ENCODE measurements at regions not wholly inside any gene's neighbourhood (a gene's known extent, or its start where the extent isn't known, plus 50 kb on each side); places are given as distances from the start of the nearest gene placed in this dataset.

DNA sequence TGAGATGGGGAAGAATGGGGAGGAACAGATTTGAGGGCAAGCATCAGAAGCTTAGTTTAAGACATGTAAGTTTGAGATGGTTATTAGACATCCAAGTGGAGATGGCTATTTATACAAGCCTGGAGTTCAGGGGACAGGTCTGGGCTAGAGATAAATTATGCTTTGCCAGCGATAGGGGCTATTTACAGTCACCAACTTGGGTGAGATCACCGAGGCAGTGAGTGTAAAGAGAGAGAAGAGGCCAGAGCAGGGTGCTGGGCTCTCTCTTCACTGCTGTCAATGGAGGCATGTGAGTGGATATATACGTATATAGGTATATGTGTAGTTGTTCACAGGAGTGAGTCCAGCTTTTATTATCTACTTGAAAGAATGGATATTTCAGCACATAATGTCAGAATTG is 81.0 kb downstream of the QPCT start:
- Histone ChIP-seq H3K9ac (ENCODE audit: low read depth, low read length) (no peak overlapping the region), H3K4me1 (ENCODE audit: insufficient read depth, low read length) (no peaks in the 10 kb centered on the region), H3K9me3 (ENCODE audit: control insufficient read depth, insufficient read depth, low read length) (no peaks in the 10 kb centered on the region), H3K36me3 (ENCODE audit: insufficient read depth, low read length) (no peaks in the 10 kb centered on the region)

DNA sequence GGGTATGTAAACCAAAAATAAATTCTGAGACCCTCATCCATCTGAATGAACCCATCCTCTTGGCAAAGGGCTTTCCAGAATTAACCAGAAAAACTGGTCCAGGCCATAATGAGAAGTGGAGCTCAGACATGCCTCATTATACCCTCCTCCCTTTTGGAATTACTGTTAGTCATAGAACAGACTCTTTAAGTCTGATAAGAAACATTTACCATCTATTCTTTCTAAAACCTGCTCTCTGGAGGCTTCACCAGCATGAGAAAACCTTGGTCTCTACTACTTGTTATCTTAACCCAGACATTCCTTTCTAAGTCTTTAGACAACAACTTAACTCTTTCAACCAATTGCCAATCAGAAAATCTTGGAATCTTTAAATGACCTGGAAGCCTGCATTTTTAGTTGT is 82.8 kb downstream of the QPCT start:
- H3K36me3 ChIP-seq (ENCODE audit: insufficient read depth, low read length), result no peaks in the 10 kb centered on the region
- no peak overlapping the region for H3K9ac ChIP-seq (ENCODE audit: low read depth, low read length)
- no peaks in the 10 kb centered on the region for H3K4me1 ChIP-seq (ENCODE audit: insufficient read depth, low read length)
- no peaks in the 10 kb centered on the region for H3K9me3 ChIP-seq (ENCODE audit: control insufficient read depth, insufficient read depth, low read length)

DNA sequence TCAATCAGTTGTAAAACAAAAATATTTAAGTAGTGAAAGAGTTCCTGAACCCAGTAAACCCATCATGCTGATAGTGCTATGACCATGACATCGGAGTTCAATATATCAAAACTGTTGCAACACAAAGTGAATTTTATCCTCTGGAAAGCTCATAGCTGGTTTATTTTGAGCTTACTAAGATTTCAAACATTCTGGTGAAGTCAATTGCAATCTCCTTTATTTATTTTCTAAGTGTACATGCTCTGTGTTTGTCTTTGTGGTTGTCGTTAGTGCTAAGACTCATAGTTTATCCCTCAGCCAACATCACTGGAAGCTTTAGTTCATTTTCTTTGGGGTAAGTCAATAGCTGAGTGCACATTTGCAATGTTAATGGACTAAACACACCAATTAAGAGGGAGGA is 91.9 kb downstream of the QPCT start:
- no peaks in the 10 kb centered on the region for H3K4me1 ChIP-seq (ENCODE audit: insufficient read depth, low read length)
- no peak overlapping the region for H3K9ac ChIP-seq (ENCODE audit: low read depth, low read length)
- H3K9me3 ChIP-seq (ENCODE audit: control insufficient read depth, insufficient read depth, low read length), result peaks cover 5% of the 10 kb centered on the region; the same call in 1 of the 2 replicates
- H3K36me3 ChIP-seq (ENCODE audit: insufficient read depth, low read length), result no peaks in the 10 kb centered on the region

DNA sequence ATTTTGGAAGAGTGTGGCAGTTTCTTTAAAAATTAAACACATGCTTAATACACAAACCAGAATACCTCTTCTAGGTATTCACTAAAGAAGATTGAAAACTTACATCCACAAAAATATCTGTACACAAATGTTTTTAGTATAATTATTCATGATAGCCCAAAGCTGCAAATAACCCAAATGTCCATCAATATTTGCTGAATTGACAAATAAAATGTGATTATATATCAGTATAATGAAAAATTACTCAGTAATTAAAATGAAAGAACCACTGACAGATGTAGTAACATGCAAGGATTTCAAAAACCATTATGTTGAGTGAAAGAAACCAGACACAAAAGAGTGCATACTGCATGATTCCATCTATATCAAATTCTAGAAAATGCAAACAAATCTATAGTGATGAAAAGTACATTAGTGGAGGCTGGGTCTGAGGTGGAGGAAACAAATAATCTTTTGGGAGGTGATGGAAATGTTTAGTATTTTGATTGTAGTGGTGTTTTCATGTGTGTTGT is 94.8 kb downstream of the QPCT start:
- no peak overlapping the region for H3K9ac ChIP-seq (ENCODE audit: low read depth, low read length)
- H3K9me3 ChIP-seq (ENCODE audit: control insufficient read depth, insufficient read depth, low read length), result peaks cover 5% of the 10 kb centered on the region
- no peaks in the 10 kb centered on the region for H3K36me3 ChIP-seq (ENCODE audit: insufficient read depth, low read length)
- H3K4me1 ChIP-seq (ENCODE audit: insufficient read depth, low read length), result no peaks in the 10 kb centered on the region

DNA sequence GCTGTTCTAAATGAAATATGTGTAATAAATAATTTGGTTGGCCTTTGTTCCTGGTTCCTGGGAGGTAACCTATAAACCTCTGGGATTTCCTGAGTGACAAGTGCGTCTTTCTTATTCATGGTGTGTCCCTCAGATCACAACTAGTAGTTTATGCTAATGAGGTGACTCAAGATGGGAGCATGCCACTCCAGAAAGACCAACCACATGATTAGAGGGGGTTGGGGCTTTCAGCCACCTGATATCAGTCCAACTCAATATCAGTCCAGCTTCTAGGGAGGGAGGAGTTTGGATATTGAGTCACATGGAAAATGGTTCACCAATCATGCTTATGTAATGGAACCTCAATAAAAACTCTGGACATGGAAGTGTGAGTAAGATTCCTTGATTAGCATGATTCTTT is 96.6 kb downstream of the QPCT start:
- Histone ChIP-seq H3K4me1 (ENCODE audit: insufficient read depth, low read length) (no peaks in the 10 kb centered on the region), H3K9me3 (ENCODE audit: control insufficient read depth, insufficient read depth, low read length) (peaks cover 5% of the 10 kb centered on the region), H3K9ac (ENCODE audit: low read depth, low read length) (no peak overlapping the region), H3K36me3 (ENCODE audit: insufficient read depth, low read length) (no peaks in the 10 kb centered on the region)

DNA sequence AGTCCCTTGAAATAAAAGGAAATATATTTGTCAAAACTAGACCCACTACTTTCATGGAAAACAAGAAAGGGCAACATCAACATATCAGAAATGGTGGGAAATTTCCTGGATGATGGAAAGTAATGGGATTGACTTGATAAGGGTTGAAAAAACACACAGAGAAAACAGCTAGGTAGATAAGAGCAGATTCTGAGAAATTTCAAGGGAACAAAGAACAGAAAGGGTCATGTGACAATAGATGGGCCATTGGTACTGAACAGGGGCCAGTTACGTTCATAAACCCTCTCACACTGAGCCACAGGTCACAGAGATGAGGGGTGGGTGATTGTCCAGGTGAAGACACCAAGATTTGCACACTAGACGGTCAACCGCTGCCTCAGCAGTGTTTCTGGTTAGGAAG is 98.7 kb downstream of the QPCT start:
- Histone ChIP-seq H3K9ac (ENCODE audit: low read depth, low read length) (no peak overlapping the region), H3K9me3 (ENCODE audit: control insufficient read depth, insufficient read depth, low read length) (peaks cover 5% of the 10 kb centered on the region), H3K36me3 (ENCODE audit: insufficient read depth, low read length) (no peaks in the 10 kb centered on the region), H3K4me1 (ENCODE audit: insufficient read depth, low read length) (no peaks in the 10 kb centered on the region)

DNA sequence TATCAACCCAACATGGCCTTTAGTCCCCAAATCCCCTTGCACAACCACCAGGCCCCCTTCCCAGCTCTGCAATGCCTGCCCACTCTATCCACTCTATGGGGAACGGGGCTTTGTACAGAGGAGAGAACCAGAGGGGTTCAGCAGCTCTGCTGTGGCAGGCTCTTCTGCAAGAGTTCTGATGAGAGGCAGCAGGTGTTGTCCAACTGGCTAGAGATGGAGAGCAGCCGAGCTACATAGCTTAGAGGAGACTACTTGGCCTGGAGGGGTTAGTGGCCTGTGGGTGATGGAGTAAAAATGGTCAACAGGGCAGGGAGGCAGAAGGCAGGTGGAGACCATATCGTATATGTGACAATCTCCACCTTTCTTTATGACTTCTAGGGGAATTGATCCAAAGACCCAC is 103.0 kb downstream of the QPCT start:
- H3K9ac ChIP-seq (ENCODE audit: low read depth, low read length), result no peak overlapping the region

DNA sequence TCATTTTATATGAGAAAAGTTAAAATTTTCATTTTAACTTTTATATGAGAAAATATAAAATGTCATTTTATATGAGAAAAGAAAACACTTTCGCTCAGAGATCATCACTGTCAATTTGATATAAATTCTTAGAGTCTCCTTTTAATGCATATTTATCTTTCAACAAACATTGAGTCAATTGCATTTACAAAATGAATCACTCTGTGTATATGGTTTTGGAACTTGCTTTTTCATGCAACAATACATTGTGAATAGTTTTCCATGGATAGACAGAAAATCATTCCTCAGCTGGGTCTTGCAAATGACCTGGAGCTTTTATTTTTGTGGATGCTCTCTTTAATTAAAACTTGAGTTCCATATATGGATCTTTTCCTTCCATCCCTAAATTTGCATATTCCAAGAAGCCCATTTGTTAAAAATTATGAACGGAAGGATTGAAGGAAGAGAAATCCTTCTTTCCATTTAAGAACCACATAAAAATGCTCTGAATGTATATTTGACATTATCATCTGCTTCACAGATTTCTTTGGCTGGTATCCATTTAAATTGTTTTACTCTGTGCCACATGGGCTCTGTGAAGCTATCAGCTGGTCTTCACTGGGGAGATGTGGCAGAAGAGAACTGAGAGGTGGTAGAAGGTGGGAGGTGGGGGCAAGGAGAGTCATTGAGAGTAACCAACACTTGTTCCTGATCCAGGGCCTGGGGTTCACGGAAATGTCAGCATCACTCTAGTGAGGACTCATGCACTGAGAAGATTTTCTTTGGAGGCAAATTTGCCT is 104.1 kb downstream of the QPCT start:
- Histone ChIP-seq H3K4me1 (ENCODE audit: insufficient read depth, low read length) (no peaks in the 10 kb centered on the region), H3K9me3 (ENCODE audit: control insufficient read depth, insufficient read depth, low read length) (no peaks in the 10 kb centered on the region), H3K9ac (ENCODE audit: low read depth, low read length) (no peak overlapping the region), H3K36me3 (ENCODE audit: insufficient read depth, low read length) (no peaks in the 10 kb centered on the region)

More for the DNA sequence above, 103.0 kb downstream of the QPCT start:
- no peaks in the 10 kb centered on the region for H3K4me1 ChIP-seq (ENCODE audit: insufficient read depth, low read length)
- no peaks in the 10 kb centered on the region for H3K36me3 ChIP-seq (ENCODE audit: insufficient read depth, low read length)
- no peaks in the 10 kb centered on the region for H3K9me3 ChIP-seq (ENCODE audit: control insufficient read depth, insufficient read depth, low read length)

DNA sequence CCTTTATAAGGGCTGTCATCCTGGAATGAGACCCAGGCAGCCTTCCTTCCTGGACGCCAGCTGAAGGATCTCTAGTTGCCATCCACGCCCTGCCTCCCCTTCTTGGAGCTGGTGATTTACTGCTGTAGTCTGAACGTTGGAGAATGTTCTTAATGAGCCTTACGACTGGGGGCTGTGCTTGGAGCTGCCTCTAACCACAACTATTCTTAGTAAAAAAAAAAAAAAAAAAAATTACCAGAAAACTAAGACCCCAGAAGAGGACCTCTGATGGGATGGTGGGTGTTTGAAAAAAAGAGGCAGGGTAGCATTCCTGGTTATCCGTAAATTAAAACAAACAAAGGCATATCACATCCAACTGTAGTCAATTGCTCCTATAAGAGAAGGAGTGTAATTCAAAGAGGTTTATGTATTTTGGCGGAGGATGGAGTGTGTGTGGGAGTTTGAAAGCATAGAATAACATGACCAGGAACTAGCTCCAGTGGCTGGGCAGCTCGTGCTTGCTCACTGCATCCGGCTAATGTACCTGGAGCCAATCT is 105.4 kb downstream of the QPCT start:
- H3K36me3 ChIP-seq (ENCODE audit: insufficient read depth, low read length), result no peaks in the 10 kb centered on the region
- H3K9me3 ChIP-seq (ENCODE audit: control insufficient read depth, insufficient read depth, low read length), result no peaks in the 10 kb centered on the region
- H3K4me1 ChIP-seq (ENCODE audit: insufficient read depth, low read length), result no peaks in the 10 kb centered on the region
- no peak overlapping the region for H3K9ac ChIP-seq (ENCODE audit: low read depth, low read length)

DNA sequence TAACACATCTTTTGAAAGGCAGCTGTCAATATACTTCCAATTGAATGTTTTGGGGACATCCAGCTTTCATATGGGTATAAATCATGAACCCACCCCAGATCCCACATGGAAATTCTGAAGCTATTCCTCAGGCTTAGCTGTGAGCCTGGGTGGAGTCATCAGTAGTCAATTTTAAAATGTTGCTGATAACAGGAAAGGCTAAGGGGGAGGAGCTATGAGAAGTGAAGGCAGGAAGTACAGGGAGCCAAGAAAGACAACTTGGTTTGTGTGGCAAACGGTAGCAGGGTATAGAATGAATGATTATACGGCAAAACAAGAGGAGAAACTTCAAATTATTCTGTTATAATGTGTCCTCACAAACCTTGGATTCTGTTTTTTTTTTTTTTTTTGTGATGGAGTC is 108.6 kb downstream of the QPCT start:
- Histone ChIP-seq H3K36me3 (ENCODE audit: insufficient read depth, low read length) (no peaks in the 10 kb centered on the region), H3K9me3 (ENCODE audit: control insufficient read depth, insufficient read depth, low read length) (no peaks in the 10 kb centered on the region), H3K4me1 (ENCODE audit: insufficient read depth, low read length) (no peaks in the 10 kb centered on the region), H3K9ac (ENCODE audit: low read depth, low read length) (no peak overlapping the region)

DNA sequence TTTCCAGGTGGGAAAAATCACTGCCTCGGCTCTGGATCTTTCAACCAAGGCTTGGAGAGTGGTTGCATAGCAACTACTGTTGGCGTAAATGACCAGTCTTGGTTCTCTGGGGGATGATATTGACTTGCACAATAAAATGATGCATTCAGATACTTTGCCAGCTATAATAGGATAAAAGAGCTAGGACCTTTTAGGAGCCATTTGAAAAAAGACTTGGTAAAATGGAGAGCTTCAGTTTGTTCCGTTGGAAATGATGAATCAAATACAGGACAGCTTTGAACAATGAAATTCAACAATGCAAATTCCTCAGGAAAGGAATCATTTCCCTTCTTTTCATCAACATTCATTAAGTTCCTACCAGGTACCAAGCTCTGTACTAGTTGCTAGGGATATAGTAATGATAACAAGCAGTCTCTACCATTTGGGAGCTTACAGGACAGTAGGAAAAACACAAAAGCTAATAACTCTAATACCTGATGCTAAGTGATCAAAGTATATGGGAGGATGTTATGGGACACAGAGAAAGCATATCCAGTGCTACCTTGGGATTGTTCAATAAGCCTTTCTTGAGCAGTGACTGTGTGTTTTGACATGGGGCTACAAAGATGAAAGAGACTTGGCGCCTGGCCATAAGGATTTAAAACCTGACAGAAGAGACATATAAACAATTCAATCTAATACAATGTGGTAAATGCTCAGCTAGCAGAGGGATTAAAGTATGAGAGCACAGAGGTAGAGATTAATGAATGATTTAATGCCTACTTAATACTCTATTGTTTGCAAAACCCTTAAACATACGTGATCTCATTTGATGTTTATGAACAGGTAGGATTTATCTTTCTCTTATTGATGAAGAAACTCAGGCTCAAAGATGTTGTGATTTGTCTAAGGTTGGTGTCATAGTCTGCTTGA is 110.7 kb downstream of the QPCT start:
- Histone ChIP-seq H3K9me3 (ENCODE audit: control insufficient read depth, insufficient read depth, low read length) (no peaks in the 10 kb centered on the region), H3K4me1 (ENCODE audit: insufficient read depth, low read length) (no peaks in the 10 kb centered on the region), H3K36me3 (ENCODE audit: insufficient read depth, low read length) (no peaks in the 10 kb centered on the region), H3K9ac (ENCODE audit: low read depth, low read length) (no peak overlapping the region)

DNA sequence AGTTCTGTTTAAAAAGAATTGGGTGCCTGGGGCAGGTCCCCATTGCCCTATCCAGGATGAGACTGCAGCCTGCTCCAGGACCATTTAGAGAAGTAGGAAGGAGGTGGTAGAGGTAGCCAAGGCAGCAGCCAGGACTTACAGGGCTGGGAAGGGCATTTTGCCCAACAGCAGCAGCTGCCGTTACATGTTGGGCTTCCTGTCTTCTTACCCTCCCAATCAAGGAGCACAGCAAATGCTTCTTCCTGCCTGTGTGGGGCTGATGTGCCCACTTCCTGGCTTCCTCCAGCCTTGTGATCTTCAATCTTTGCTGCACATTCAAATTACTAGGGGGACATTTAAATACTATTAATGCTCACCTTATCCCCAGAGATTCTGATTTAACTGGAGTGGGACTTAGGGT is 112.0 kb downstream of the QPCT start:
- H3K9me3 ChIP-seq (ENCODE audit: control insufficient read depth, insufficient read depth, low read length), result no peaks in the 10 kb centered on the region
- no peak overlapping the region for H3K9ac ChIP-seq (ENCODE audit: low read depth, low read length)
- no peaks in the 10 kb centered on the region for H3K36me3 ChIP-seq (ENCODE audit: insufficient read depth, low read length)
- no peaks in the 10 kb centered on the region for H3K4me1 ChIP-seq (ENCODE audit: insufficient read depth, low read length)

DNA sequence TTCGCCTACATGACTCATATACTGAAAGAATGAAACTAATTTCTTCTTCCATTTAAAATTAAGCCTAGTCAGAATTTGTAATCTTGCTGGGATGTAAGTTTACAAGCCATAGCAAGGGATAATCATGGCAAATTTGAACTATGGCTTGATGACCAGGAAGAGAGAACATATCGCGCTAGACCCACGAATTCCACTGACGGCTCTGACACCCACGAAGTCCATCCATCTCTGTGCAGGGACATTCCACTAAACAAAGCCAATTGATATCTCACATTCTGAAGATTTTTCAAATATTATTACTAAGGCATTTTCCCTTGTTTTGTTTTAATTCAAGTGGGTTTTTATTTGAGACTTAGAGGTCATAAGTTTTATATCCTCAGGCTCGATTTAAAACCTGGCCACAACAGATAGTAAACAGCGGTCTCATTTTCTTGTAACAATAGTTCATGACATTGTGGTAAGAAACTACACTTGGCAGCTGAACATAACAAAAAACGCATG is 113.0 kb downstream of the QPCT start:
- no peaks in the 10 kb centered on the region for H3K4me1 ChIP-seq (ENCODE audit: insufficient read depth, low read length)
- H3K9me3 ChIP-seq (ENCODE audit: control insufficient read depth, insufficient read depth, low read length), result no peaks in the 10 kb centered on the region
- H3K36me3 ChIP-seq (ENCODE audit: insufficient read depth, low read length), result no peaks in the 10 kb centered on the region
- H3K9ac ChIP-seq (ENCODE audit: low read depth, low read length), result no peak overlapping the region

DNA sequence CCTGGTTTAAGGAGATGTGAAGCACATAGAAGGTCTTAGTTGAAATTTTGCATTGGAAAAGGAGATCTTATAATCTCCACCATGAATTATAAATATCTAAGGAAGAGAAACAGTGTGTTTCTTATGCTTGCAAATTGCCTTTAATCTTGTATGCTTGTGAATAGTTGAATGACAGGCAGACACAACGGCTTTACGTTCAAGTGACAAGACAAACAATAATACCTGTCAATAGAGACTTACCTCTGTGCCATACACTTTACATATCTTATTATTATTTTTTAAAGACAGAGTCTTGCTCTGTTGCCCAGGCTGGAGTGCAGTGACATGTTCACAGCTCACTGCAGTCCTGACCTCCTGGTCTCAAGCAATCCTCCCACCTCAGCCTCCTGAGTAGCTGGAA is 113.7 kb downstream of the QPCT start:
- Histone ChIP-seq H3K9ac (ENCODE audit: low read depth, low read length) (no peak overlapping the region), H3K9me3 (ENCODE audit: control insufficient read depth, insufficient read depth, low read length) (no peaks in the 10 kb centered on the region), H3K36me3 (ENCODE audit: insufficient read depth, low read length) (no peaks in the 10 kb centered on the region), H3K4me1 (ENCODE audit: insufficient read depth, low read length) (no peaks in the 10 kb centered on the region)

All from ES-I3 (cell line).